H9 (cell line): ENCODE measurements at regions not wholly inside any gene's neighbourhood (a gene's known extent, or its start where the extent isn't known, plus 50 kb on each side); places are given as distances from the start of the nearest gene placed in this dataset.

ENCODE experiments used
- DNase-seq: peaks from one replicate; pipeline ENCODE4 v3.0.0-alpha.2; 2017
- H2AFZ ChIP-seq: one replicate; pipeline ENCODE4 v1.6.1; 2013; ENCODE audit warnings: mild to moderate bottlenecking, low read length, control low read depth, moderate library complexity
- H2AK5ac ChIP-seq: 2 replicates; pipeline ENCODE4 v1.6.1; 2013; ENCODE audit warnings: low read length, control low read depth, mixed read lengths; ENCODE audit not compliant: insufficient read length
- H2BK120ac ChIP-seq: one replicate; pipeline ENCODE4 v1.6.1; 2013; ENCODE audit warnings: low read depth, mild to moderate bottlenecking, low read length, control low read depth, inconsistent platforms; ENCODE audit not compliant: poor library complexity, severe bottlenecking
- H2BK12ac ChIP-seq: 2 replicates; pipeline ENCODE4 v1.6.1; 2013; ENCODE audit warnings: low read length, control low read depth, mixed read lengths, low read depth; ENCODE audit not compliant: insufficient read length
- H2BK15ac ChIP-seq: 2 replicates; pipeline ENCODE4 v1.6.1; 2013; ENCODE audit warnings: low read depth, low read length, control low read depth
- H2BK20ac ChIP-seq: one replicate; pipeline ENCODE4 v1.6.1; 2013; ENCODE audit warnings: low read depth, mild to moderate bottlenecking, low read length, control low read depth, inconsistent platforms; ENCODE audit not compliant: poor library complexity, severe bottlenecking
- H2BK5ac ChIP-seq: 2 replicates; pipeline ENCODE4 v1.6.1; 2013; ENCODE audit warnings: low read length, control low read depth, mixed read lengths; ENCODE audit not compliant: insufficient read length
- H3K14ac ChIP-seq: 2 replicates; pipeline ENCODE4 v1.6.1; 2013; ENCODE audit warnings: low read length, control low read depth; ENCODE audit not compliant: insufficient read depth
- H3K18ac ChIP-seq: 2 replicates; pipeline ENCODE4 v1.6.1; 2013; ENCODE audit warnings: low read depth, mild to moderate bottlenecking, mixed read lengths, low read length, control low read depth; ENCODE audit not compliant: insufficient read length
- H3K23ac ChIP-seq: 2 replicates; pipeline ENCODE4 v1.6.1; 2013; ENCODE audit warnings: low read length, control low read depth, mixed read lengths, low read depth; ENCODE audit not compliant: insufficient read length
- H3K23me2 ChIP-seq: 2 replicates; pipeline ENCODE4 v1.6.1; 2013; ENCODE audit warnings: low read depth, mild to moderate bottlenecking, mixed read lengths, low read length, control low read depth; ENCODE audit not compliant: insufficient read length, poor library complexity, severe bottlenecking
- H3K27ac ChIP-seq: 2 replicates; pipeline ENCODE4 v1.5.1; 2013; ENCODE audit warnings: low read length, control low read depth, mixed read lengths, low read depth; ENCODE audit not compliant: insufficient read length
- H3K27me3 ChIP-seq: 2 replicates; pipeline ENCODE4 v1.6.1; 2013; ENCODE audit warnings: low read length, control low read depth, inconsistent platforms; ENCODE audit not compliant: insufficient read depth
- H3K4ac ChIP-seq: 2 replicates; pipeline ENCODE4 v1.6.1; 2013; ENCODE audit warnings: low read depth, mild to moderate bottlenecking, control low read depth, inconsistent platforms, low read length, moderate library complexity
- H3K4me1 ChIP-seq: 2 replicates; pipeline ENCODE4 v1.6.1; 2013; ENCODE audit warnings: low read length, control low read depth, inconsistent platforms; ENCODE audit not compliant: insufficient read depth
- H3K4me2 ChIP-seq: 2 replicates; pipeline ENCODE4 v1.6.1; 2013; ENCODE audit warnings: low read length, control low read depth, mixed read lengths; ENCODE audit not compliant: insufficient read length, insufficient read depth
- H3K56ac ChIP-seq: 2 replicates; pipeline ENCODE4 v1.6.1; 2013; ENCODE audit warnings: low read depth, mild to moderate bottlenecking, mixed read lengths, low read length, control low read depth; ENCODE audit not compliant: insufficient read length
- H3K79me1 ChIP-seq: 2 replicates; pipeline ENCODE4 v1.6.1; 2013; ENCODE audit warnings: low read depth, mild to moderate bottlenecking, moderate library complexity, low read length, control low read depth, inconsistent platforms; ENCODE audit not compliant: insufficient read depth, poor library complexity, severe bottlenecking
- H3K79me2 ChIP-seq: 2 replicates; pipeline ENCODE4 v1.6.1; 2013; ENCODE audit warnings: low read length, control low read depth, inconsistent platforms; ENCODE audit not compliant: insufficient read depth
- H3K9ac ChIP-seq: 2 replicates; pipeline ENCODE4 v1.6.1; 2013; ENCODE audit warnings: low read length, control low read depth, mixed read lengths; ENCODE audit not compliant: insufficient read length; ENCODE audit errors: extremely low read depth
- H3K9me3 ChIP-seq: one replicate; pipeline ENCODE4 v1.6.1; 2013; ENCODE audit warnings: low read depth, low read length, inconsistent platforms; ENCODE audit not compliant: control insufficient read depth
- H3T11ph ChIP-seq: one replicate; pipeline ENCODE4 v1.6.1; 2013; ENCODE audit warnings: mild to moderate bottlenecking, low read length, control low read depth, inconsistent platforms
- H4K20me1 ChIP-seq: one replicate; pipeline ENCODE4 v1.6.1; 2013; ENCODE audit not compliant: control insufficient read depth, insufficient read length, insufficient read depth
- H4K5ac ChIP-seq: 2 replicates; pipeline ENCODE4 v1.6.1; 2013; ENCODE audit warnings: low read depth, mild to moderate bottlenecking, mixed read lengths, low read length, control low read depth; ENCODE audit not compliant: insufficient read length
- H4K8ac ChIP-seq: replicated peaks from 2 replicates; pipeline ENCODE4 v1.6.1; 2013; ENCODE audit warnings: low read length, control low read depth, mixed read lengths, low read depth; ENCODE audit not compliant: insufficient read length
- H4K91ac ChIP-seq: 2 replicates; pipeline ENCODE4 v1.6.1; 2013; ENCODE audit warnings: low read depth, mild to moderate bottlenecking, moderate library complexity, mixed read lengths, low read length, control low read depth; ENCODE audit not compliant: insufficient read length
- H3K27ac Mint-ChIP-seq, 3 experiments: 2 replicates in 2 of 3; 3 replicates in 1 of 3; pipeline ENCODE4 v1.8.0; 2020 to 2021; ENCODE audit warnings: mixed read lengths in 3 of 3, mild to moderate bottlenecking in 1 of 3, moderate library complexity in 1 of 3
- H3K27me3 Mint-ChIP-seq: 2 replicates; pipeline ENCODE4 v1.8.0; 2021; ENCODE audit warnings: low read depth, mild to moderate bottlenecking, moderate library complexity, mixed read lengths
- H3K36me3 Mint-ChIP-seq, 3 experiments: 2 replicates in 2 of 3; 3 replicates in 1 of 3; pipeline ENCODE4 v1.8.0; 2020 to 2021; ENCODE audit warnings: low read depth in 3 of 3, mixed read lengths in 3 of 3; ENCODE audit not compliant: insufficient read depth in 1 of 3
- H3K4me1 Mint-ChIP-seq, 2 experiments: 2 replicates each; pipeline ENCODE4 v1.8.0; 2020; ENCODE audit warnings: mixed read lengths in 2 of 2
- H3K4me3 Mint-ChIP-seq, 2 experiments: 2 replicates in 1 of 2; 3 replicates in 1 of 2; pipeline ENCODE4 v1.8.0; 2020 to 2021; ENCODE audit warnings: mild to moderate bottlenecking in 2 of 2, mixed read lengths in 2 of 2, moderate library complexity in 1 of 2
- H3K9me3 Mint-ChIP-seq, 2 experiments: 2 replicates in 1 of 2; 3 replicates in 1 of 2; pipeline ENCODE4 v1.8.0; 2020; ENCODE audit warnings: mild to moderate bottlenecking in 2 of 2, mixed read lengths in 2 of 2, moderate library complexity in 1 of 2
- TF ChIP-seq, protein P1 (sequence below): fragments of 200-600 bp; sonication (generic); conservative IDR thresholded peaks from 3 replicates; pipeline ENCODE4 v1.8.0; 2021; ENCODE audit warnings: antibody characterized with exemption, mild to moderate bottlenecking

DNA sequence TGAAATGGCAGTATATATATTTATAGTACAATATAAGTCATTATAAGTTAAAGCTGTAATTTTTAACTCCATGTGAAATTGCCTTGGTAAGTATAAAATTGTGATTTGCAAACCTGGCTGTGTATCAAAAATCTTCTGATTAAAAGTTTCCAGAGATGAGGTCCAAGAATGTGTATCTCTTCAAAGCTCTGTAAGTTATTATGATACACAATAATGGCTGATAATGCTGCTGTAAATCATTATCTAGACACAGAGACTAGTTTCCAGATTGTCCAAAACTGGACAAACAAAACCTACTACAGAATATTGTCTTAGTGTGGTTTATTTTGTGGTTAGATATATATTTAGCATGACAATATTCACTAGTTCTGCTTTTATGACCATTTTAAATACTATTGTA is 514.8 kb downstream of the SLC6A15 start:
- Mint-ChIP-seq H3K27me3 (no peaks in the 10 kb centered on the region), H3K27ac (no peak overlapping the region), H3K4me1 (peaks cover 13 to 16% of the 10 kb centered on the region in 2 experiments), H3K36me3 (peaks cover 0 to 8% (median 6%) of the 10 kb centered on the region in 3 experiments; a peak in 2 of 7 replicates), H3K9me3 (peaks cover 3 to 4% of the 10 kb centered on the region in 2 experiments; a peak in 4 of 5 replicates), H3K4me3 (no peak overlapping the region)
- no peak for DNase-seq
- no peak overlapping the region for H4K8ac ChIP-seq
- H4K20me1 ChIP-seq: no peaks in the 10 kb centered on the region
- no peaks in the 10 kb centered on the region; the same call in 1 of the 2 replicates for H3K4me1 ChIP-seq
- no peaks in the 10 kb centered on the region for H3K79me2 ChIP-seq
- H2BK12ac ChIP-seq: no peak overlapping the region
- H2BK15ac ChIP-seq: no peak overlapping the region
- no peaks in the 10 kb centered on the region for H3K23me2 ChIP-seq
- no peak overlapping the region for H2BK5ac ChIP-seq
- H3K14ac ChIP-seq: no peak overlapping the region
- no peak overlapping the region for H3K27ac ChIP-seq
- no peak overlapping the region for H2BK20ac ChIP-seq
- H3K23ac ChIP-seq: no peak overlapping the region
- no peak overlapping the region for H2AFZ ChIP-seq
- no peak overlapping the region for H4K91ac ChIP-seq
- H4K5ac ChIP-seq: no peak overlapping the region
- TF ChIP-seq, protein P1, sequence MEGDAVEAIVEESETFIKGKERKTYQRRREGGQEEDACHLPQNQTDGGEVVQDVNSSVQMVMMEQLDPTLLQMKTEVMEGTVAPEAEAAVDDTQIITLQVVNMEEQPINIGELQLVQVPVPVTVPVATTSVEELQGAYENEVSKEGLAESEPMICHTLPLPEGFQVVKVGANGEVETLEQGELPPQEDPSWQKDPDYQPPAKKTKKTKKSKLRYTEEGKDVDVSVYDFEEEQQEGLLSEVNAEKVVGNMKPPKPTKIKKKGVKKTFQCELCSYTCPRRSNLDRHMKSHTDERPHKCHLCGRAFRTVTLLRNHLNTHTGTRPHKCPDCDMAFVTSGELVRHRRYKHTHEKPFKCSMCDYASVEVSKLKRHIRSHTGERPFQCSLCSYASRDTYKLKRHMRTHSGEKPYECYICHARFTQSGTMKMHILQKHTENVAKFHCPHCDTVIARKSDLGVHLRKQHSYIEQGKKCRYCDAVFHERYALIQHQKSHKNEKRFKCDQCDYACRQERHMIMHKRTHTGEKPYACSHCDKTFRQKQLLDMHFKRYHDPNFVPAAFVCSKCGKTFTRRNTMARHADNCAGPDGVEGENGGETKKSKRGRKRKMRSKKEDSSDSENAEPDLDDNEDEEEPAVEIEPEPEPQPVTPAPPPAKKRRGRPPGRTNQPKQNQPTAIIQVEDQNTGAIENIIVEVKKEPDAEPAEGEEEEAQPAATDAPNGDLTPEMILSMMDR: no peak
- H2BK120ac ChIP-seq: no peak overlapping the region
- H3K27me3 ChIP-seq: no peaks in the 10 kb centered on the region
- H3K79me1 ChIP-seq: no peaks in the 10 kb centered on the region
- no peak overlapping the region for H2AK5ac ChIP-seq
- H3K9ac ChIP-seq: no peak overlapping the region
- no peak overlapping the region for H3K4me2 ChIP-seq
- no peaks in the 10 kb centered on the region for H3K9me3 ChIP-seq
- H3T11ph ChIP-seq: no peak overlapping the region
- H3K18ac ChIP-seq: no peak overlapping the region
- H3K56ac ChIP-seq: no peak overlapping the region
- H3K4ac ChIP-seq: no peak overlapping the region
